GM18870 (cell line): ENCODE measurements at regions not wholly inside any gene's neighbourhood (a gene's known extent, or its start where the extent isn't known, plus 50 kb on each side); places are given as distances from the start of the nearest gene placed in this dataset.

Source experiments
- ATAC-seq: cut with Tn5 transposase; IDR thresholded peaks from one replicate; pipeline ENCODE4 v1.9.1; 2021; ENCODE audit warnings: moderate library complexity; ENCODE audit not compliant: unreplicated experiment

GRCh38 chr11:92692826-92693546 lies 276.5 kb upstream of the MTNR1B start:
- no peak for ATAC-seq

GRCh38 chr11:92696076-92696475 lies 273.4 kb upstream of the MTNR1B start:
- ATAC-seq: no peak

- no peak for ATAC-seq
These were observed 271.8 kb upstream of the MTNR1B start for GRCh38 chr11:92697461-92698312.

- ATAC-seq: no peak
These were observed 270.7 kb upstream of the MTNR1B start for GRCh38 chr11:92698742-92699141.

DNA sequence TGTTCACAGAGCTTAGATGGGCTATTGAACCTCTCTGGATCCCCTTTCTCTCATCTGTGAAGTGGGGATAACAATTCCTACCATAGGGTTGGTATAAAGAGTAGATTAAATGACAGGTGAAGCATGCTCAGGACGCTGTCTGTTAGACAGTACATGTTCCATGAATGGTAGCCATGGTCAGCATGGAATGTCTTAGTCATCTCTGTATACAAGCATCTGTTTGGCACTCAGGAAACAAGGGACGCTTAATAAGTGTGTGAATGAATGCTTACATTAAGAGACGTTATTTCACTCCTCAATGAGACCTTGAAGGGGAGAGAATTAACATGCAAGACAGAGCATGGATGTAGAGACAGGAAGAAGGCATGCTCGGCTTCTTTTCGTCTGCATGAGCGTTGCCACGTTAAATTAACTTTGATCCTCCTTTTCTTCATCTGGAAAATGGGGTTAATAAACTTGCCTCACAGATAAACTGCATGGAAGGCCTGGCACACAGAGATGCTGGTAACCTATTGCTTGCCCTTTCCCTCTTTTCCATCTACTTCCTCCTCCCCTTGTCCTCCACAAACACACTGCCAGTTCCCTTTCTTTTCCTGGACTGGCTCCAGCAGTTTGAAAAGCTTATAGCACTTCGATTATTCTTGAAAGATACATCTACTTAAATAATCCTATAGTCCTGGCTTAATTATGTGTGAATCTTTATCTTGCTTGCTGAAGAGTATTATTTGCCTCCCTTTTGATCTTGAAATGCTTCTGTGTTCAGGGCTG lies 267.2 kb upstream of the MTNR1B start:
- no peak for ATAC-seq

- ATAC-seq: no peak
These were observed 266.5 kb upstream of the MTNR1B start for GRCh38 chr11:92702805-92703448.

DNA sequence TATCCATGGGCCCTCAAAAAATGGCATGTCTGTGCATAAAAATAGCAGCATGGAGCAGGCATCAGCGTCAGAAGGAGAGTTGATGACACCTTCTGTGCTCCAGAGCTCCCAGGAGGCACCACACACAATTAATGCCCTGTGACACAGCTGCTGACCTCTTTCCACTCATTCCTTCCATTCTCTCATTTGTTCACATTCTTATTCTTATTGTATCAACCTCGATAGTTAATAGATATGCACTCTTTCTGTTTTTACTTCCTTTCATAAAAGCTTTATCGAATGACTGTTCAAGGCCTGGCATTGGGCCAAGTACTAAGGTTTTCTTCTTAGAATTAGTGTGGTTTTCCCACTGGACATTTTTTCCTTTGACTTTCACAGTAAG lies 266.0 kb upstream of the MTNR1B start:
- ATAC-seq: no peak

GRCh38 chr11:92707173-92707619 lies 262.3 kb upstream of the MTNR1B start:
- no peak for ATAC-seq

DNA sequence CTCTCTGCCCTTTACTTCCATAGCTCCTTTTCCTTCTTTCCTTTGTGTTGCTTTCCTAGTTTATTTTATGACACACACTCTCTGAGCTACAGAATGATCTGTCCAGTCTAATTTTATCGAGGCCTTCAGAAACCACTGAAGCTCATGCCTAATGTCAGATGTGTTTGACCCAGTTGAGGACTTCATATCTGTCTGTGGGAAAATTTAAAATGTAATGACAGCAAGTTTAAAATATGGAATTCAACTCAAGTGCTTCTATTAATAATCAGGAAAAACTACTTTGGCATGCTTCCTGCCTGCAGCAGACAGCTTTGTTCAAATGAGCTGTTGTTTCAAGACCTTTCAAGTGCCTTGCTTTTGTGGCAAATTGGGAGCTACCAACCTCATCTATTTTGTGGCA lies 261.8 kb upstream of the MTNR1B start:
- ATAC-seq: no peak

- ATAC-seq: no peak
These were observed 260.1 kb upstream of the MTNR1B start for GRCh38 chr11:92709329-92709728.

DNA sequence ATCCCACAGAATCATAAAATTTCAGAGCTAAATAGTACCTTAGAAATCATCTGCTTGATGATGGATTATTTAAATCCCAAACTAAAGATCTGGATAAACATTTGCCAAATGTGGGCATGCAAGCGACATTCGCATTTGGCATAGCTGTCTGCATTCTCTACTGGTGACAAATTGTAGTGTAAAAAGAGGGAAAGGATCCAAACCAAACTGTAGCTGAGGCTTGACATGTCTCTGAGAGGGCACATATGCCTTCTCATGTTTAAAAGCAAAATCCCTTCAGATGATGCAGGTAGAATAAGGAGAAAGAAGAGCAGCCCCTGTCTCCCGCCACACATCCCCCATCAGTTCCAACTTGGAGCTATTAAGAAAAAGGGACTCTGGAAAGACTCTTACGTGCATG lies 257.5 kb upstream of the MTNR1B start:
- ATAC-seq: no peak

DNA sequence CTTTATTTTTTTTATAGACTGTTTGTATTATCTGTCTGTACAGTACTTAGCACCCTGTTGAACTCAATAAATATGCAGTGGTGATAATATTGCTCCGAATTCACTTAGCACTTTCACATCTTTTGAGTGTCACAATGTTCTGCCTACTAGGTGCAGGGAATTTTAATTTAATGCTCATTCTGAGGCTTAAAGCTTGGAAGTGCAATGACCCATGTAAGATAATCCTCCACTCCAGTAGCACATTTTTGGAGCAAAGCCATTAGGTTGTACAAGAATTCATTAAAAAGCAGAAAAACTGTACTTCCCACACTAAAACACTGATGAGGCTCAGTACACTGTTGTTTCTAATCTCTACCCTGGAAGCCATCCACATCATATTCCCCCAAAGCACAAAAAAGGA lies 255.3 kb upstream of the MTNR1B start:
- ATAC-seq: no peak

DNA sequence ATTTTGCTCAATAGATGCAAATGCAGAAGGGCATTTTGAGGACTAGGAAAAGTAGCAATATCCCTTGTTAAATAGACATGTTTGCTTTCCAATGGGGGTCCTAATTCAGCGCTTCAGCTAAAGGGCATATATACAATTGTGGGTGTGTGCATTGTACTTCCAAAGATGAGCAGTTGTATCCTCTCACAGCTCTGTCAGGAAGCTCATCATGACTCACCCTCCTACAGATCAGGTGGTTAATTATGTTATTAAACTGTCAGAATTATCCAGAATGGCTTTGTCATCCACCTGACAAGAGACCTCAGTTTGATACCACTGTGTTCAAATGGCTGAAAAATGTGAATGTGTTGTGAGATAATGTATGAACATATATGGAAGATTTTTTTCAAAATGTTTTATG lies 252.2 kb upstream of the MTNR1B start:
- no peak for ATAC-seq

DNA sequence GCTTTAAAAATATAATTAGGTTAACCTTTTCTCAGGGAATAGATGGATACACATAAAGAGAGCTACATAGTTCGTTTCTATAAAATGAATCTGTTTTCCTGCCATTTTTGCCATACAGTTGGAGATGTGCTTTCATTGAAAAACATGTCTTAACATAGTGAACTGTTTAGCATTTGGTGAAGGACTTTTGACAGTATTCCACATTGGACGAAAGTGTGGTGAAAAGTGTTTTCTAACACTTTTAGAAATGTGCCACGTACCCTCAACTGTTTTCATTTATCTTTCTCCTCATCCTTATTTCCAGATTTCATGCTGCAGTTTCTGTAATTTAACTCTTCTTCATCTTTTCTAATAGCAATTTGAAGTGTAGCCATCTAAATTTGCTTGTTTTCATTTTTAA lies 249.1 kb upstream of the MTNR1B start:
- no peak for ATAC-seq

DNA sequence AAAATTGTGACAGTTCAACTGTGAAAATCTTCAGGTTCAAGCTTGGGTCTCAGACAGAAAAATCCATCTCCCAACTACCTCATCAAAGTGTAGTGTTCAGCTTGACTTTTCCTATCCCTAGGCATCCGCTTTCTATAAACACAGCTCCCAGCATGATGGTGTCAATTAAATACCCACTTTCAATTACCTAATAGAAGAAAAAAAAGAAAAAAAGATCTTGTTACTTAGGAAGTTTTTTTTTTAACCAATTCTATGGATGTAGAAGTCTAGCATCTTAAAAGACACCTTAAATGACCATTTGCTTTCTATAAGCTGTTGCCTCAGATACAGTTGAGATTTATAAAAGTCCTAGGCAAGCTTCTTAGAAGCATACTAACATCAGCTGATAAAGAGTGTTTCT lies 244.1 kb upstream of the MTNR1B start:
- no peak for ATAC-seq

- no peak for ATAC-seq
These were observed 242.3 kb upstream of the MTNR1B start for GRCh38 chr11:92727123-92727522.

- ATAC-seq: no peak
These were observed 241.7 kb upstream of the MTNR1B start for GRCh38 chr11:92727769-92728168.

DNA sequence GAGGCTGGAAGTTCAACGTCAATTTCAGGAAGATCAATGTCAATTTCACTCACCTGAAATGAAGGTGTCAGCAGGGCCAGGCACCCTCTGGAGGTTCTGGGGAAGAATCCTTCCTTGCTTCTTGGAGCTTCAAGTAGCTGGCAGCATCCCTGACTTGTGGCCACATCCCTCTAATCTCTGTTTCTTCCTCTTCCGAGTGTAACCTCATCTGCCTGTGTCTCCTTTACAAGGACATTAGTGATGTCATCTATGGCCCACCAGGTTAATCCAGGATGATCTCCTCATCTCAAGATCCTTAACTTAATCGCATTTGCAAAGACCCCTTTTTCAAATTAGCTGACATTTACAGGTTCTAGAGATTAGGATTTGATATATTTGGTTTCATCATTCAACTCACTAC lies 240.8 kb upstream of the MTNR1B start:
- ATAC-seq: no peak

GRCh38 chr11:92735039-92735438 lies 234.4 kb upstream of the MTNR1B start:
- ATAC-seq: no peak

GRCh38 chr11:92738276-92738675 lies 231.2 kb upstream of the MTNR1B start:
- no peak for ATAC-seq

DNA sequence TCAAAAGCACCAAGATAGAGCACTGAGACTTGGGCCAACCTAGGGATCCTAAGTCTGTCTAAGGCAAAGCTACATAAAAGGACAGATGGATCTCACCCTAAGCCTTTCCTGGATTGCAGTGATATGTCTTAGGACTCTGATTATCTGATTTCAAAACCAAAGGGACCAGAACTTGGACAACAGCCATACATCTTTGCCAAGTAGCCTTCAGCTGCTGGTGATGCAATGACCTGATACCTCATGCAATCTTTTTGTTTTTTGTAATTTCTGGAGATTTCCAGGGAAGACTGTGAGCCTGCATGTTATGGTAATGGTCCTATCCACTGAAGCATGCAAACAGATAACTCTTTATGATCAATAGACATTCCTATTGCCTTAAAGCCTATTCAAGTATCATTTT lies 230.4 kb upstream of the MTNR1B start:
- ATAC-seq: no peak
